Activated CD4-positive, alpha-beta T cell treated with anti-CD3 and anti-CD28 coated beads for 4 hours (primary cell): ENCODE measurements at regions not wholly inside any gene's neighbourhood (a gene's known extent, or its start where the extent isn't known, plus 50 kb on each side); places are given as distances from the start of the nearest gene placed in this dataset.
"Not testable (repeated sequence)": the region's sequence is repeated elsewhere in the genome, so short reads cannot be mapped to it uniquely, and the experiment has no call there.

Source experiments
- DNase-seq, 2 donors: peaks; one replicate each; pipeline ENCODE4 v3.0.0-alpha.2; 2020

GRCh38 chr2:111455016-111456015 is 334.6 kb downstream of the BCL2L11 start:
- not testable (repeated sequence) for DNase-seq

GRCh38 chr2:111457191-111457590 is 336.5 kb downstream of the BCL2L11 start:
- DNase-seq, result not testable (repeated sequence)

- not testable (repeated sequence) for DNase-seq
Observed at GRCh38 chr2:111460901-111461300, 340.2 kb downstream of the BCL2L11 start.

GRCh38 chr2:111461831-111462230 is 341.1 kb downstream of the BCL2L11 start:
- not testable (repeated sequence) for DNase-seq

- not testable (repeated sequence) for DNase-seq
Observed at GRCh38 chr2:111462572-111462971, 341.9 kb downstream of the BCL2L11 start.

GRCh38 chr2:111463238-111463848 is 342.6 kb downstream of the BCL2L11 start:
- DNase-seq, result not testable (repeated sequence)

- DNase-seq, result peak; percentile 32 to 35
Observed at GRCh38 chr2:111463956-111464355, 343.2 kb downstream of the BCL2L11 start.

GRCh38 chr2:111464367-111464766 is 343.7 kb downstream of the BCL2L11 start:
- not testable (repeated sequence) for DNase-seq

GRCh38 chr2:111465521-111465920 is 344.8 kb downstream of the BCL2L11 start:
- DNase-seq, result not testable (repeated sequence)

GRCh38 chr2:111466744-111467143 is 346.0 kb downstream of the BCL2L11 start:
- not testable (repeated sequence) for DNase-seq

GRCh38 chr2:111470924-111471323 is 350.2 kb downstream of the BCL2L11 start:
- DNase-seq, result not testable (repeated sequence)

- DNase-seq, result not testable (repeated sequence)
Observed at GRCh38 chr2:111471791-111472530, 351.2 kb downstream of the BCL2L11 start.

GRCh38 chr2:111472844-111473403 is 352.2 kb downstream of the BCL2L11 start:
- not testable (repeated sequence) for DNase-seq

- DNase-seq, result not testable (repeated sequence)
Observed at GRCh38 chr2:111473522-111473921, 352.8 kb downstream of the BCL2L11 start.

GRCh38 chr2:111474198-111474705 is 353.5 kb downstream of the BCL2L11 start:
- not testable (repeated sequence) for DNase-seq

GRCh38 chr2:111478335-111478734 is 357.6 kb downstream of the BCL2L11 start:
- not testable (repeated sequence) for DNase-seq

- not testable (repeated sequence) for DNase-seq
Observed at GRCh38 chr2:111478871-111479318, 358.2 kb downstream of the BCL2L11 start.

GRCh38 chr2:111480016-111480625 is 359.4 kb downstream of the BCL2L11 start:
- peak; percentile 12 to 55 for DNase-seq

GRCh38 chr2:111480633-111481032 is 359.9 kb downstream of the BCL2L11 start:
- DNase-seq, result not testable (repeated sequence)

GRCh38 chr2:111481219-111481618 is 360.5 kb downstream of the BCL2L11 start:
- not testable (repeated sequence) for DNase-seq

- DNase-seq, result peak; percentile 35 to 49
Observed at GRCh38 chr2:111482987-111483679, 362.4 kb downstream of the BCL2L11 start.
